Mesenchymal stem cell (in vitro differentiated cells and primary cell): ENCODE measurements at regions not wholly inside any gene's neighbourhood (a gene's known extent, or its start where the extent isn't known, plus 50 kb on each side); places are given as distances from the start of the nearest gene placed in this dataset.
A peak's percentile ranks its signal among the peaks of the same experiment; 100 is the strongest.

Experiments
- DNase-seq: peaks from one replicate; pipeline ENCODE4 v3.0.0-alpha.2; 2013
- H2AFZ ChIP-seq: one replicate; pipeline ENCODE4 v1.6.1; 2013; ENCODE audit warnings: low read depth, mild to moderate bottlenecking, control low read depth, inconsistent platforms, low read length, moderate library complexity
- H2AK5ac ChIP-seq: 2 replicates; pipeline ENCODE4 v1.6.1; 2013; ENCODE audit warnings: low read length, moderate library complexity, mild to moderate bottlenecking, inconsistent platforms; ENCODE audit not compliant: severe bottlenecking
- H2BK120ac ChIP-seq: one replicate; pipeline ENCODE4 v1.6.1; 2013; ENCODE audit warnings: low read depth, mild to moderate bottlenecking, inconsistent platforms, low read length, moderate library complexity
- H2BK12ac ChIP-seq, 2 experiments: one replicate each; pipeline ENCODE4 v1.6.1; 2013; ENCODE audit warnings: inconsistent platforms in 2 of 2, low read length in 2 of 2, mild to moderate bottlenecking in 2 of 2, moderate library complexity in 2 of 2, control low read depth in 1 of 2
- H2BK15ac ChIP-seq: one replicate; pipeline ENCODE4 v1.6.1; 2013; ENCODE audit warnings: mild to moderate bottlenecking, low read depth, inconsistent platforms; ENCODE audit not compliant: poor library complexity, severe bottlenecking
- H2BK5ac ChIP-seq: 2 replicates; pipeline ENCODE4 v1.6.1; 2013; ENCODE audit warnings: low read depth, mild to moderate bottlenecking, low read length, control low read depth, inconsistent platforms; ENCODE audit not compliant: poor library complexity, severe bottlenecking
- H3K14ac ChIP-seq, 2 experiments: one replicate each; pipeline ENCODE4 v1.6.1; 2013; ENCODE audit warnings: inconsistent platforms in 2 of 2, low read length in 2 of 2, control low read depth in 1 of 2, mild to moderate bottlenecking in 1 of 2, moderate library complexity in 1 of 2
- H3K18ac ChIP-seq, 2 experiments: one replicate each; pipeline ENCODE4 v1.6.1; 2013; ENCODE audit warnings: inconsistent platforms in 2 of 2, low read length in 2 of 2, control low read depth in 1 of 2, low read depth in 1 of 2, mild to moderate bottlenecking in 1 of 2
- H3K23ac ChIP-seq, 2 experiments: one replicate each; pipeline ENCODE4 v1.6.1; 2013; ENCODE audit warnings: inconsistent platforms in 2 of 2, low read length in 2 of 2, mild to moderate bottlenecking in 2 of 2, moderate library complexity in 2 of 2, control low read depth in 1 of 2
- H3K27ac ChIP-seq: 2 replicates; pipeline ENCODE4 v1.5.1; 2013; ENCODE audit warnings: mild to moderate bottlenecking, moderate library complexity, low read length, control low read depth, inconsistent platforms; ENCODE audit not compliant: poor library complexity, severe bottlenecking
- H3K27me3 ChIP-seq, 2 experiments: 2 replicates each; pipeline versions ENCODE4 v1.6.1 to v1.7.0; 2013; ENCODE audit warnings: low read length in 2 of 2, mild to moderate bottlenecking in 2 of 2, moderate library complexity in 2 of 2, control low read depth in 1 of 2, inconsistent platforms in 1 of 2; ENCODE audit not compliant: control insufficient read depth in 1 of 2, insufficient read depth in 1 of 2
- H3K36me3 ChIP-seq, 2 experiments: 2 replicates each; pipeline versions ENCODE4 v1.6.1 to v1.7.0; 2013; ENCODE audit warnings: low read length in 2 of 2, control low read depth in 1 of 2, inconsistent platforms in 1 of 2, low read depth in 1 of 2, mild to moderate bottlenecking in 1 of 2; ENCODE audit not compliant: insufficient read depth in 2 of 2, control insufficient read depth in 1 of 2
- H3K4ac ChIP-seq, 2 experiments: one replicate each; pipeline ENCODE4 v1.6.1; 2013; ENCODE audit warnings: inconsistent platforms in 2 of 2, low read length in 2 of 2, mild to moderate bottlenecking in 2 of 2, moderate library complexity in 2 of 2, control low read depth in 1 of 2, low read depth in 1 of 2
- H3K4me1 ChIP-seq: 2 replicates; pipeline ENCODE4 v1.6.1; 2013; ENCODE audit warnings: low read depth, low read length, control low read depth; ENCODE audit not compliant: control insufficient read depth, insufficient read depth
- H3K4me2 ChIP-seq: 2 replicates; pipeline ENCODE4 v1.6.1; 2013; ENCODE audit warnings: low read length, mild to moderate bottlenecking, inconsistent platforms; ENCODE audit not compliant: poor library complexity, severe bottlenecking
- H3K4me3 ChIP-seq, 2 experiments: 2 replicates each; pipeline versions ENCODE4 v1.5.1 to v1.7.0; 2013; ENCODE audit warnings: low read length in 2 of 2, mild to moderate bottlenecking in 2 of 2, control low read depth in 1 of 2, low read depth in 1 of 2; ENCODE audit not compliant: insufficient read depth in 1 of 2
- H3K79me1 ChIP-seq: replicated peaks from 2 replicates; pipeline ENCODE4 v1.6.1; 2013; ENCODE audit warnings: mild to moderate bottlenecking, control low read depth, low read length, inconsistent platforms; ENCODE audit not compliant: poor library complexity, severe bottlenecking
- H3K9ac ChIP-seq: 2 replicates; pipeline ENCODE4 v1.7.0; 2013; ENCODE audit warnings: mild to moderate bottlenecking, low read length, moderate library complexity
- H3K9me3 ChIP-seq: 2 replicates; pipeline ENCODE4 v1.7.0; 2013; ENCODE audit warnings: mild to moderate bottlenecking, low read length; ENCODE audit not compliant: control insufficient read depth
- H4K8ac ChIP-seq: one replicate; pipeline ENCODE4 v1.6.1; 2013; ENCODE audit warnings: inconsistent platforms, mild to moderate bottlenecking, low read length, moderate library complexity
- H4K91ac ChIP-seq: one replicate; pipeline ENCODE4 v1.6.1; 2013; ENCODE audit warnings: mild to moderate bottlenecking, low read length, inconsistent platforms
- WGBS: methylation state at CpG from one replicate; pipeline ENCODE4 v1.1.7; 2013; ENCODE audit warnings: mixed read lengths; 5-methylcytosine and 5-hydroxymethylcytosine counted together

- Histone ChIP-seq H3K4me1 (peaks cover 3% of the 10 kb centered on the region), H4K8ac (no peak overlapping the region), H4K91ac (no peak overlapping the region), H2AK5ac (no peak overlapping the region), H2BK120ac (no peak overlapping the region), H3K27me3 (no peaks in the 10 kb centered on the region), H3K14ac (no peak overlapping the region), H3K23ac (no peak overlapping the region), H2AFZ (no peak overlapping the region), H2BK12ac (no peak overlapping the region), H3K79me1 (no peaks in the 10 kb centered on the region), H3K18ac (no peak overlapping the region), H3K4me2 (no peak overlapping the region), H2BK5ac (no peak overlapping the region), H3K36me3 (no peaks in the 10 kb centered on the region), H3K4ac (no peak overlapping the region), H3K4me3 (no peak overlapping the region), H3K27ac (peak overlapping the region; percentile 25), H3K9me3 (no peaks in the 10 kb centered on the region), H2BK15ac (no peak overlapping the region), H3K9ac (no peak overlapping the region)
- 63% methylated on average over 4 of the region's 5 CpGs for WGBS
- DNase-seq: no peak
Measured at GRCh38 chr5:8176101-8176693, 307.2 kb downstream of the MTRR start.

GRCh38 chr5:8184455-8185063, 315.6 kb downstream of the MTRR start:
- no peak for DNase-seq
- Histone ChIP-seq H2AK5ac (no peak overlapping the region), H3K79me1 (no peaks in the 10 kb centered on the region), H2BK5ac (no peak overlapping the region), H3K9ac (no peak overlapping the region), H3K23ac (no peak overlapping the region), H2BK120ac (no peak overlapping the region), H3K9me3 (peaks cover 6% of the 10 kb centered on the region), H3K4me1 (peaks cover 3% of the 10 kb centered on the region), H4K8ac (no peak overlapping the region), H3K18ac (no peak overlapping the region), H3K4me2 (no peak overlapping the region), H2BK12ac (no peak overlapping the region), H3K4ac (no peak overlapping the region), H4K91ac (no peak overlapping the region), H3K14ac (no peak overlapping the region), H3K27me3 (no peaks in the 10 kb centered on the region), H3K27ac (no peak overlapping the region), H3K4me3 (no peak overlapping the region), H2BK15ac (no peak overlapping the region), H2AFZ (no peak overlapping the region), H3K36me3 (no peaks in the 10 kb centered on the region)
- WGBS: 8% methylated on average over 3 of the region's 5 CpGs

- no peak overlapping the region for H2BK5ac ChIP-seq
- H3K79me1 ChIP-seq: no peaks in the 10 kb centered on the region
- H2AK5ac ChIP-seq: no peak overlapping the region
- no peak overlapping the region for H2BK12ac ChIP-seq
- H4K8ac ChIP-seq: no peak overlapping the region
- no peaks in the 10 kb centered on the region for H3K36me3 ChIP-seq
- H2BK15ac ChIP-seq: no peak overlapping the region
- H3K14ac ChIP-seq: no peak overlapping the region
- no peak overlapping the region for H3K4me2 ChIP-seq
- no peak overlapping the region for H2AFZ ChIP-seq
- no peak for DNase-seq
- no peak overlapping the region for H3K27ac ChIP-seq
- no peak overlapping the region for H2BK120ac ChIP-seq
- H3K4ac ChIP-seq: no peak overlapping the region
- H3K9me3 ChIP-seq: peaks cover 7% of the 10 kb centered on the region
- H4K91ac ChIP-seq: no peak overlapping the region
- no peak overlapping the region for H3K9ac ChIP-seq
- no peak overlapping the region for H3K4me3 ChIP-seq
- no peaks in the 10 kb centered on the region for H3K27me3 ChIP-seq
- 46% methylated on average over 1 of the region's 1 CpG for WGBS
- peaks cover 6% of the 10 kb centered on the region for H3K4me1 ChIP-seq
- H3K23ac ChIP-seq: no peak overlapping the region
- no peak overlapping the region for H3K18ac ChIP-seq
Measured at GRCh38 chr5:8185852-8186251, 316.9 kb downstream of the MTRR start.

DNA sequence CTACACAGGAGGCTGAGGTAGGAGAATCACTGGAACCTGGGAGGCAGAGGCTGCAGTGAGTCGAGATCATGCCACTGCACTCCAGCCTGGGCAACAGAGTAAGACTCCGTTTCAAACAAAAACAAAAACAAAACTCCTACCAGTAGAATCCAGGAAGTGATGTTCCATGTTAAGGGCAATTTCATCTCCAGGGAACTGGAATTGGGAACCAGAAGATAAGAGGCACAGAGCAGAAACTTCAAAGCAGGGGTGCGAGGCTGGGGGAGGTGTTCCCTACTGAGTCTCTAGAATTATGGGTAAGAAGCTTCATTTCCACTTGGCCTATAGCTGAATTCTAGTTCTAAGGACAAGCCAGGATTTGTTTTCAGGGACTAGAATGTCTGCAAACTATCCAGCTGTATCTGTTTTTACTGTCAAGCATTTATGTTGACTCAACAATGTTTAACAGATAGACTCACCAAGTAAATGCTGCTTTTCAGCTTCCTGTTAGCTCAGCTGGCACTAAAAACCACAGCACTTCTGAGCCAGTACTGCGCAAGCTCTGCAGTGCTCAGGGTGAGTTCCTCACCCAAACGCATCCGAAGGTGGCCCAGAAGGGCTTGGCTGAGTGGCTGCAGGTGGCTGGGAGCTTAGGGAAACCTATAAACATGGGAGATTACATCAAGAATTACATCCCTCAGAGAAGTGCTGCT, 320.1 kb downstream of the MTRR start:
- peak overlapping the region; percentile 77 for H2BK5ac ChIP-seq
- no peak overlapping the region for H2BK15ac ChIP-seq
- no peak overlapping the region for H3K23ac ChIP-seq
- no peak overlapping the region for H2AFZ ChIP-seq
- no peak overlapping the region for H3K14ac ChIP-seq
- DNase-seq: no peak
- no peak overlapping the region for H4K8ac ChIP-seq
- H2AK5ac ChIP-seq: no peak overlapping the region
- no peak overlapping the region for H3K4me2 ChIP-seq
- H3K4me3 ChIP-seq: no peak overlapping the region
- H3K36me3 ChIP-seq: no peaks in the 10 kb centered on the region
- H3K4me1 ChIP-seq: peaks cover 6% of the 10 kb centered on the region
- H3K27ac ChIP-seq: peak overlapping the region; percentile 84
- H3K18ac ChIP-seq: no peak overlapping the region
- no peaks in the 10 kb centered on the region for H3K27me3 ChIP-seq
- peaks cover 7% of the 10 kb centered on the region for H3K9me3 ChIP-seq
- no peak overlapping the region for H3K9ac ChIP-seq
- H2BK120ac ChIP-seq: no peak overlapping the region
- no peaks in the 10 kb centered on the region for H3K79me1 ChIP-seq
- no peak overlapping the region for H2BK12ac ChIP-seq
- 62% methylated on average over 5 of the region's 6 CpGs for WGBS
- no peak overlapping the region for H3K4ac ChIP-seq
- H4K91ac ChIP-seq: no peak overlapping the region
